GM12878 (cell line): ENCODE measurements at regions not wholly inside any gene's neighbourhood (a gene's known extent, or its start where the extent isn't known, plus 50 kb on each side); places are given as distances from the start of the nearest gene placed in this dataset.

ENCODE experiments used
- ATAC-seq: fragments of 200-7000 bp; cut with Tn5 transposase; 3 replicates; pipeline ENCODE4 v1.9.1; 2020; ENCODE audit warnings: mild to moderate bottlenecking, moderate library complexity
- BruUV-seq: library from RNA; stranded (reverse); fragments of 400-500 nt; replicated peaks from 2 replicates; lab custom pipeline; 2021; lab: Mats Ljungman, UMichigan
- CTCF ChIA-PET: fragments of 300-600 bp; sonication (Branson Sonifier 250); formaldehyde crosslinking; extraction: SDS; loops from one replicate; lab custom pipeline; 2021; ENCODE audit warnings: inconsistent platforms; lab: Yijun Ruan, JAX
- POLR2A ChIA-PET: fragments of 350-600 bp; formaldehyde crosslinking; extraction: SDS; loops from one replicate; lab custom pipeline; 2021; ENCODE audit warnings: inconsistent platforms; lab: Charles Lee
- RAD21 ChIA-PET: fragments of 300-600 bp; sonication (Branson Sonifier 250); formaldehyde crosslinking; loops from one replicate; lab custom pipeline; 2023; ENCODE audit warnings: antibody characterized with exemption; ENCODE audit not compliant: unreplicated experiment; lab: Charles Lee
- SMC1A ChIA-PET: fragments of 300-600 bp; sonication (Branson Sonifier 250); formaldehyde crosslinking; loops from one replicate; lab custom pipeline; 2023; ENCODE audit not compliant: unreplicated experiment, uncharacterized antibody; lab: Charles Lee
- DNase-seq: peaks from one replicate; pipeline ENCODE4 v3.0.0-alpha.2; 2011; ENCODE audit warnings: low read depth, low spot score
- FAIRE-seq: peaks from 3 replicates; lab custom pipeline; 2011; peaks lifted over from hg19 to GRCh38; lab: Jason Lieb, UNC
- H2AFZ ChIP-seq: 2 replicates; pipeline ENCODE4 v1.6.0; 2011; ENCODE audit warnings: low read depth, low read length, control low read depth; ENCODE audit not compliant: control insufficient read depth
- H3K27ac ChIP-seq: 2 replicates; pipeline ENCODE4 v1.5.1; 2011; ENCODE audit warnings: control low read depth; ENCODE audit not compliant: control insufficient read depth, insufficient read depth
- H3K27me3 ChIP-seq, 2 experiments: replicated peaks in 1 of 2; 2 replicates each; pipeline versions ENCODE4 v1.6.0 to v1.6.1; 2011; ENCODE audit warnings: low read length in 1 of 2; ENCODE audit not compliant: control insufficient read depth in 2 of 2, insufficient read depth in 2 of 2
- H3K36me3 ChIP-seq, 2 experiments: 2 replicates each; pipeline ENCODE4 v1.5.1; 2011; ENCODE audit warnings: low read length in 1 of 2; ENCODE audit not compliant: control insufficient read depth in 2 of 2, insufficient read depth in 2 of 2
- H3K4me1 ChIP-seq: 2 replicates; pipeline ENCODE4 v1.6.1; 2011; ENCODE audit warnings: mild to moderate bottlenecking, low read length, moderate library complexity, mixed read lengths; ENCODE audit not compliant: control insufficient read depth, insufficient read depth
- H3K4me2 ChIP-seq: 2 replicates; pipeline ENCODE4 v1.6.0; 2011; ENCODE audit warnings: control low read depth; ENCODE audit not compliant: control insufficient read depth, insufficient read depth
- H3K4me3 ChIP-seq: fragments of 200-600 bp; sonication (generic); 2 replicates; pipeline ENCODE4 v1.5.1; 2016
- H3K79me2 ChIP-seq: 2 replicates; pipeline ENCODE4 v1.6.0; 2011; ENCODE audit warnings: low read length; ENCODE audit not compliant: control insufficient read depth, insufficient read depth
- H3K9ac ChIP-seq: 2 replicates; pipeline ENCODE4 v1.8.0; 2011; ENCODE audit warnings: low read length, control low read depth, mixed read lengths; ENCODE audit not compliant: control insufficient read depth, insufficient read depth
- H3K9me3 ChIP-seq: replicated peaks from 3 replicates; pipeline ENCODE4 v1.5.1; 2011; ENCODE audit warnings: mild to moderate bottlenecking, low read length; ENCODE audit not compliant: control insufficient read depth, insufficient read depth
- H4K20me1 ChIP-seq: 2 replicates; pipeline ENCODE4 v1.6.0; 2011; ENCODE audit not compliant: control insufficient read depth, insufficient read depth
- CEBPB ChIP-seq, 2 experiments: fragments of 150-350 bp in 1 of 2; IDR thresholded peaks; 2 replicates each; pipeline ENCODE4 v1.6.1; 2012 to 2014; ENCODE audit warnings: low read depth in 2 of 2, low read length in 2 of 2, borderline replicate concordance in 1 of 2, inconsistent platforms in 1 of 2
- CREB1 ChIP-seq: IDR thresholded peaks from 2 replicates; pipeline ENCODE4 v1.6.1; 2012; ENCODE audit warnings: low read depth, mild to moderate bottlenecking, inconsistent platforms
- GATAD2B ChIP-seq: fragments of 450-650 bp; conservative IDR thresholded peaks from 2 replicates; pipeline ENCODE4 v1.6.1; 2017; ENCODE audit warnings: low read depth, mild to moderate bottlenecking, moderate library complexity
- IKZF2 ChIP-seq, 2 experiments: fragments of 450-650 bp; IDR thresholded peaks; 2 replicates each; pipeline ENCODE4 v1.6.1; 2017; ENCODE audit warnings: mild to moderate bottlenecking in 2 of 2, moderate library complexity in 2 of 2
- RAD21 ChIP-seq: IDR thresholded peaks from 2 replicates; pipeline ENCODE4 v1.6.1; 2011; ENCODE audit warnings: mild to moderate bottlenecking, low read depth, low read length, moderate library complexity; ENCODE audit not compliant: insufficient read depth
- RUNX3 ChIP-seq: IDR thresholded peaks from 2 replicates; pipeline ENCODE4 v1.6.1; 2012; ENCODE audit warnings: low read length, inconsistent platforms
- WGBS: methylation state at CpG from one replicate; pipeline ENCODE4 v1.1.6; 2016; ENCODE audit warnings: low lambda C conversion rate; ENCODE audit not compliant: insufficient replicate concordance, insufficient coverage; ENCODE audit errors: missing lambda C conversion rate; 5-methylcytosine and 5-hydroxymethylcytosine counted together
- in situ Hi-C: fragments of 300-500 bp; cut with MboI; formaldehyde crosslinking; loops from 9 replicates; pipeline ENCODE4 v1.14.3; 2018; ENCODE audit warnings: mixed read lengths
- intact Hi-C: fragments of 100-400 bp; cut with micrococcal nuclease; formaldehyde crosslinking; loops from one replicate; pipeline ENCODE4 v1.14.2; 2022; ENCODE audit not compliant: unreplicated experiment
- TF ChIP-seq, protein P1 (sequence below): fragments of 450-650 bp; formaldehyde crosslinking; IDR thresholded peaks from 2 replicates; pipeline ENCODE4 v1.4.0; 2020; ENCODE audit warnings: mild to moderate bottlenecking, moderate library complexity

DNA sequence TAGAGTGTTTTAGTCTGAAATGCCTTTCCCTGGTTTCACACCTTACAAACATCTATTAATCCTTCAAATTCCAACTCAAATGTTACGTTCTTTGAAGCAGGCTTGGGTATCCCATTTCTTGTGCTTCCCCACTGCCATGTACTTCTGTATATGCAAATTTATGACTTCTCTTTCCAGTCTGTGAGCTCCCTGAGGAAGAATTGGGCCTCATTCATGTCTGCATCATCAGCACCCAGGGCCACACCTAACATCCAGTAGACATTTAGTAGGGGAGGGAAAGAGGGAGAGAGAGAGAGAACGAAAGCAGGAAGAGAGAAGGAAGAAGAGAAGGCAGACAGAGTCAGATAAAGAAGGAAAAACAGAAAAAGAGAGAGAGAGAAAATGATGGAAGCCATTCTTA, 53.3 kb upstream of the KY start:
- WGBS = 0% methylated on average over 2 of the region's 2 CpGs
- no peak for FAIRE-seq
- POLR2A ChIA-PET = no interaction called here

More for the DNA sequence above, 53.3 kb upstream of the KY start:
- no peak overlapping the region for H2AFZ ChIP-seq
- H3K4me1 ChIP-seq = no peaks in the 10 kb centered on the region
- no peak overlapping the region for H3K27ac ChIP-seq
- H3K9me3 ChIP-seq = no peaks in the 10 kb centered on the region
- intact Hi-C loops (no loop called here), in situ Hi-C loops (no loop called here)
- no peak overlapping the region for H3K9ac ChIP-seq
- SMC1A ChIA-PET = interaction anchor here (1.1 kb wide), 1 partner anchor 16 kb away, joined by 3 read pairs; no protein-coding TSS in a partner anchor
- CTCF ChIA-PET = interaction anchor here (1.4 kb wide), 1 partner anchor 21 kb away, joined by 3 read pairs; no protein-coding TSS in a partner anchor
- no peaks in the 10 kb centered on the region for H3K36me3 ChIP-seq
- H3K27me3 ChIP-seq = no peaks in the 10 kb centered on the region; a peak in 1 of 4 replicates
- H4K20me1 ChIP-seq = no peaks in the 10 kb centered on the region
- BruUV-seq = no TSS peak
- RAD21 ChIA-PET = no interaction called here
- no peak overlapping the region for H3K4me2 ChIP-seq
- ATAC-seq (no peak), DNase-seq (no peak)
- H3K4me3 ChIP-seq = no peak overlapping the region
- no peak for TF ChIP-seq RAD21
- TF ChIP-seq, protein P1, sequence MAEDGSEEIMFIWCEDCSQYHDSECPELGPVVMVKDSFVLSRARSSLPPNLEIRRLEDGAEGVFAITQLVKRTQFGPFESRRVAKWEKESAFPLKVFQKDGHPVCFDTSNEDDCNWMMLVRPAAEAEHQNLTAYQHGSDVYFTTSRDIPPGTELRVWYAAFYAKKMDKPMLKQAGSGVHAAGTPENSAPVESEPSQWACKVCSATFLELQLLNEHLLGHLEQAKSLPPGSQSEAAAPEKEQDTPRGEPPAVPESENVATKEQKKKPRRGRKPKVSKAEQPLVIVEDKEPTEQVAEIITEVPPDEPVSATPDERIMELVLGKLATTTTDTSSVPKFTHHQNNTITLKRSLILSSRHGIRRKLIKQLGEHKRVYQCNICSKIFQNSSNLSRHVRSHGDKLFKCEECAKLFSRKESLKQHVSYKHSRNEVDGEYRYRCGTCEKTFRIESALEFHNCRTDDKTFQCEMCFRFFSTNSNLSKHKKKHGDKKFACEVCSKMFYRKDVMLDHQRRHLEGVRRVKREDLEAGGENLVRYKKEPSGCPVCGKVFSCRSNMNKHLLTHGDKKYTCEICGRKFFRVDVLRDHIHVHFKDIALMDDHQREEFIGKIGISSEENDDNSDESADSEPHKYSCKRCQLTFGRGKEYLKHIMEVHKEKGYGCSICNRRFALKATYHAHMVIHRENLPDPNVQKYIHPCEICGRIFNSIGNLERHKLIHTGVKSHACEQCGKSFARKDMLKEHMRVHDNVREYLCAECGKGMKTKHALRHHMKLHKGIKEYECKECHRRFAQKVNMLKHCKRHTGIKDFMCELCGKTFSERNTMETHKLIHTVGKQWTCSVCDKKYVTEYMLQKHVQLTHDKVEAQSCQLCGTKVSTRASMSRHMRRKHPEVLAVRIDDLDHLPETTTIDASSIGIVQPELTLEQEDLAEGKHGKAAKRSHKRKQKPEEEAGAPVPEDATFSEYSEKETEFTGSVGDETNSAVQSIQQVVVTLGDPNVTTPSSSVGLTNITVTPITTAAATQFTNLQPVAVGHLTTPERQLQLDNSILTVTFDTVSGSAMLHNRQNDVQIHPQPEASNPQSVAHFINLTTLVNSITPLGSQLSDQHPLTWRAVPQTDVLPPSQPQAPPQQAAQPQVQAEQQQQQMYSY (CRISPR knock-in tag) = no peak
- no peak for TF ChIP-seq CEBPB (IDR thresholded peaks at IDR 0.05; ENCODE audit: borderline replicate concordance in 1 of 2, low read depth in 2 of 2, low read length in 2 of 2)
- TF ChIP-seq RUNX3 = no peak
- no peak for TF ChIP-seq CREB1
- no peak for TF ChIP-seq IKZF2 (IDR thresholded peaks at IDR 0.05)
- no peak for TF ChIP-seq GATAD2B
- no peaks in the 10 kb centered on the region for H3K79me2 ChIP-seq
